ENCODE measurements at regions not wholly inside any gene's neighbourhood (a gene's known extent, or its start where the extent isn't known, plus 50 kb on each side); places are given as distances from the start of the nearest gene placed in this dataset.
"Not testable (repeated sequence)": the region's sequence is repeated elsewhere in the genome, so short reads cannot be mapped to it uniquely, and the experiment has no call there.

- TF ChIP-seq, protein P1, sequence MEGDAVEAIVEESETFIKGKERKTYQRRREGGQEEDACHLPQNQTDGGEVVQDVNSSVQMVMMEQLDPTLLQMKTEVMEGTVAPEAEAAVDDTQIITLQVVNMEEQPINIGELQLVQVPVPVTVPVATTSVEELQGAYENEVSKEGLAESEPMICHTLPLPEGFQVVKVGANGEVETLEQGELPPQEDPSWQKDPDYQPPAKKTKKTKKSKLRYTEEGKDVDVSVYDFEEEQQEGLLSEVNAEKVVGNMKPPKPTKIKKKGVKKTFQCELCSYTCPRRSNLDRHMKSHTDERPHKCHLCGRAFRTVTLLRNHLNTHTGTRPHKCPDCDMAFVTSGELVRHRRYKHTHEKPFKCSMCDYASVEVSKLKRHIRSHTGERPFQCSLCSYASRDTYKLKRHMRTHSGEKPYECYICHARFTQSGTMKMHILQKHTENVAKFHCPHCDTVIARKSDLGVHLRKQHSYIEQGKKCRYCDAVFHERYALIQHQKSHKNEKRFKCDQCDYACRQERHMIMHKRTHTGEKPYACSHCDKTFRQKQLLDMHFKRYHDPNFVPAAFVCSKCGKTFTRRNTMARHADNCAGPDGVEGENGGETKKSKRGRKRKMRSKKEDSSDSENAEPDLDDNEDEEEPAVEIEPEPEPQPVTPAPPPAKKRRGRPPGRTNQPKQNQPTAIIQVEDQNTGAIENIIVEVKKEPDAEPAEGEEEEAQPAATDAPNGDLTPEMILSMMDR (IDR thresholded peaks at IDR 0.05), result no peak
- no peak for TF ChIP-seq POLR2A (IDR thresholded peaks at IDR 0.05)
- no peaks in the 10 kb centered on the region for H3K36me3 ChIP-seq (replicated peaks in 1 of 2; ENCODE audit: insufficient read depth in 1 of 2, low read depth in 2 of 2)
- WGBS, 2 donors, result 74 to 82% methylated on average over 9 of the region's 9 CpGs
- no peak for DNase-seq
- no peaks in the 10 kb centered on the region for H3K9me3 ChIP-seq
- intact Hi-C loops (cut with DNase I), result no loop called here
- H3K27ac ChIP-seq, result no peak overlapping the region
- no peak overlapping the region for H3K4me3 ChIP-seq
- H3K4me1 ChIP-seq, result no peaks in the 10 kb centered on the region
- ATAC-seq, result no peak
- no peaks in the 10 kb centered on the region for H3K27me3 ChIP-seq
Measured at GRCh38 chr15:81645470-81645869, 271.5 kb upstream of the TMC3 start.

DNA sequence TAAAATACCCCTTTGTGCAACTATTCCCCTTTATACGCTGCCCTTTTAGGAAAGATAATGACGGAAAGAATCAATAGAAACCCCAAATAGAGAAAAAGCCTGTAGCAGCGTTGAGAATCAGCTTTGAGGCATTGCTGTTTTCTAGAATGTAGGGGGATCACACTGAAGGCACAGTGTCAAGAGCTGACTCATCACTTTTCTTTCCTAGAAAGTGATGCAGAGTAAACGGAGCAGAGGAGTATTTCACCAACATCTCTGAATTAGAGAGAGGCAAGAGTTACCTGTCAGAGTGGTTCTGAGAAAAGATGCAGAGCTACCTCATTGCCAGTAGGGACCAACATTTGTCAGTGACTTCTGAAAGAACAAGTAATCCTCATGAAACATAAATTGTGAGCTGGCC is 269.8 kb upstream of the TMC3 start:
- WGBS, 2 donors, result 73 to 86% methylated on average over 4 of the region's 4 CpGs
- Histone ChIP-seq H3K27ac (no peak overlapping the region), H3K4me1 (no peaks in the 10 kb centered on the region), H3K4me3 (no peak overlapping the region), H3K9me3 (no peaks in the 10 kb centered on the region), H3K27me3 (no peaks in the 10 kb centered on the region), H3K36me3 (replicated peaks in 1 of 2; ENCODE audit: insufficient read depth in 1 of 2, low read depth in 2 of 2) (no peaks in the 10 kb centered on the region)
- intact Hi-C loops (cut with DNase I), result no loop called here
- DNase-seq (no peak), ATAC-seq (no peak)
- TF ChIP-seq, protein P1 (IDR thresholded peaks at IDR 0.05), result no peak
- no peak for TF ChIP-seq POLR2A (IDR thresholded peaks at IDR 0.05)

DNA sequence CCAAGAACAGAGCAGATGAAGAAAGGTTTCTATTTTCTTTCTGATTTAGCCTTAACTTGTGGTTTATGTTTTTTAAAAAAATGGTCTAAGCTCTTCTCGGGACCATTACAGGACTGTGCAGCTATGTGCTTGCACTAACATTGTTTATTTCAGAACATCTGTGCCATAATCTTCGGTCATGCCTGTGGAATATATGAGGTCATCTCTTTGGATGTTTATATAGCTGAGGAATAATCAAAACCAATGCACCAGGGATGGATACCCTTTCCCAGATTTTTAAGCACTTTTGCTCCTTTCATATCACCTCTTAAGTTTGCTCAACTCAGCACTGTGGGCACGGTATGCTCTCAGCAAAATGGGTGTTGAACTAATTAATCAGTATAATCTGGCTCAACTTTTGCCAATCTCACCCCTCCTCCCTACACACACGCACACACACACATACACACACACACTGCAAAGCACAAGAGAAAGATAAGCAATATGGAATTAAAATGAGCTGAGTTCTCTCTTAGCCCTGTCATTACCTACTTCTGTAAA is 268.5 kb upstream of the TMC3 start:
- intact Hi-C loops (cut with DNase I), result no loop called here
- WGBS, 2 donors, result 67 to 77% methylated on average over 4 of the region's 4 CpGs
- Histone ChIP-seq H3K27ac (no peak overlapping the region), H3K36me3 (replicated peaks in 1 of 2; ENCODE audit: insufficient read depth in 1 of 2, low read depth in 2 of 2) (no peaks in the 10 kb centered on the region), H3K4me3 (no peak overlapping the region), H3K4me1 (no peaks in the 10 kb centered on the region), H3K27me3 (no peaks in the 10 kb centered on the region), H3K9me3 (no peaks in the 10 kb centered on the region)
- no peak for TF ChIP-seq POLR2A (IDR thresholded peaks at IDR 0.05)
- TF ChIP-seq, protein P1 (IDR thresholded peaks at IDR 0.05), result no peak
- DNase-seq (no peak), ATAC-seq (no peak)

- H3K4me3 ChIP-seq; H3K27ac ChIP-seq; intact Hi-C loops (cut with DNase I); DNase-seq; H3K9me3 ChIP-seq; H3K4me1 ChIP-seq; H3K36me3 ChIP-seq (replicated peaks in 1 of 2; ENCODE audit: insufficient read depth in 1 of 2, low read depth in 2 of 2); H3K27me3 ChIP-seq; ATAC-seq: not testable (repeated sequence)
- WGBS, 2 donors, result 65 to 78% methylated on average over 2 of the region's 2 CpGs
Measured at GRCh38 chr15:81636064-81636463, 262.1 kb upstream of the TMC3 start.

DNA sequence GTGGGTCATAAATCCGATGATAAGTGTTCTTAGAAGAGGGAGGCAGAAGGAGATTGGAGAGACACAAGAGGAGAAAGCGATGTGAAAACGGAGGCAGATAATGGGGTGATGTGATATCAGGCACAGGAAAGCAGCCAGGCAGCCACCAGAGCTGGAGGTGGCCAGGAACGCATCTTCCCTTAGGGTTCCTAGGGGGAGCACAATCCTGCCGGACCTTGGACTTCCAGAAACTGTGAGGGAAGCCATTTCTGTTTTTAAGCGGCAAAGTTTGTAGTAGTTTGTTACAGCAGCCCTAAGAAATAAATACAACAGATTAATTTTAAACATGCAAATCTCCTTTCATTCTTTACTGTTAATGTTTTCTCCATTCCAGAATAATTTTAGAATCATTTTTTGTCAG is 259.9 kb upstream of the TMC3 start:
- Histone ChIP-seq H3K36me3 (replicated peaks in 1 of 2; ENCODE audit: insufficient read depth in 1 of 2, low read depth in 2 of 2) (no peaks in the 10 kb centered on the region), H3K27me3 (no peaks in the 10 kb centered on the region), H3K27ac (no peak overlapping the region), H3K4me1 (no peaks in the 10 kb centered on the region), H3K4me3 (no peak overlapping the region), H3K9me3 (no peaks in the 10 kb centered on the region)
- intact Hi-C loops (cut with DNase I), result no loop called here
- ATAC-seq, result no peak
- WGBS, 2 donors, result 70 to 72% methylated on average over 6 of the region's 6 CpGs
- no peak for DNase-seq
- TF ChIP-seq POLR2A (IDR thresholded peaks at IDR 0.05), result no peak
- TF ChIP-seq, protein P1 (IDR thresholded peaks at IDR 0.05), result no peak
